GM19193 (cell line): ENCODE measurements at regions not wholly inside any gene's neighbourhood (a gene's known extent, or its start where the extent isn't known, plus 50 kb on each side); places are given as distances from the start of the nearest gene placed in this dataset.

Experiments used
- POLR2A ChIP-seq: IDR thresholded peaks from 4 replicates; pipeline ENCODE4 v1.6.1; 2011; ENCODE audit not compliant: insufficient read depth, insufficient read length; ENCODE audit errors: extremely low read depth

DNA sequence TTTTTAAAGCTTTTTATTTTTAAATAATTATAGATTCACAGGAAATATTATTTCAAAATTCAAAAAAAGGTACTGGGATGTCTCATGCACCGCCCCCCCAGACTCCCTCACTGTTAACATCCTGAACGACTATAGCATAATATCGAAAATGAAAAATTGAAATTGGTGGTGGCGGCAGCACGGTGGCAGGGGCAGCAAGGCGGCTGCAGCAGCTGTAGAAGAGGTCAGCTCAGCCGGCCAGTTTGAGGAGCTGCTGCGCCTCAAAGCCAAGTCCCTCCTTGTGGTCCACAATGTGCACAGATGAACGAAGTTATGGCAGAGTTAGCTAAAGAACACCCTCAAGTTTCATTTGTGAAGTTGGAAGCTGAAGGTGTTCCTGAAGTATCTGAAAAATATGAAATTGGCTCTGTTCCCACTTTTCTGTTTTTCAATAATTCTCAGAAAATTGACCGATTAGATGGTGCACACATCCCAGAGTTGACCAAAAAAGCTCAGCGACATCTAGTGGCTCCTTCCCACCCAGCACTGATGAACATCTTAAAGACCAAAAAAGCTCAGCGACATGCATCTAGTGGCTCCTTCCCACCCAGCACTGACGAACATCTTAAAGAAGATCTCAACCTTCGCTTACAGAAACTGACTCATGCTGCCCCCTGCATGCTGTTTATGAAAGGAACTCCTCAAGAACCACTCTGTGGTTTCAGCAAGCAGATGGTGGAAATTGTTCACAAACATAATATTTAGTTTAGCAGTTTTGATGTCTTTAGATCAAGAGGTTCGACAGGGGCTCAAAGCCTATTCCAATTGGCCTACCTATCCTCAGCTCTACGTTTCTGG, 100.8 kb downstream of the FAM217A start:
- TF ChIP-seq POLR2A: no peak

DNA sequence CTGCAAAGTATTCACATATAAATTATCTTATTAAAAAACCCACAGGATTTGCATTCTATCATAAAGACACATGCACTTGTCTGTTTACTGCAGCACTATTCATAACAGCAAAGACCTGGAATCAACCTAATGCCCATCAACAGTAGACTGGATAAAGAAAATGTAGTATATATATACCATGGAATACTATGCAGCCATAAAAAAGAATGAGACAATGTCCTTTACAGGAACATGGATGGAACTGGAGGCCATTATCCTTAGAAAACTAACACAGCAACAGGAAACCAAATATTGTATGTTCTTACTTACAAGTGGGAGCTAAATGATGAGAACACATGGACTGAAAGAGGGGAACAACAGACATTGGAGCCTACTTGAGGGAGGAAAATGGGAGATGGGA, 97.0 kb downstream of the FAM217A start:
- TF ChIP-seq POLR2A: no peak

GRCh38 chr6:3983778-3984177, 95.2 kb downstream of the FAM217A start:
- TF ChIP-seq POLR2A: no peak

DNA sequence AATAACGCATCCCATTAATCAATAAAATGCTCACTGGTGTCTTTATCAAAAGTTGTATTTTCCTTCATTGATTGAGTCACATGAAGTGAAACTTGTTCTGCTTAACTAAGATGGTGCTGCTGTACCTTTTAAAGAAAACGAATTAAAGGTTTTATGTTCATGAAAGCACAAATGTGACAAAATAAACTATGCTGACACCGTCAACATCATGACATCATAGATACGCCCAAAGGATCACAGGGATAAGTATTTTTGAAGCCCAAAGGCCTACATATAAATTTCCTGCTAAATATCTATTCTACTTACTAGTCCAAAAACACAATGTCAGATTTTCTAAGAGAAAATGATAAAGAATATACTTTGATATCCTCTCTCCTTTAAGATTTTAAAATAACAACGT, 94.4 kb downstream of the FAM217A start:
- no peak for TF ChIP-seq POLR2A

DNA sequence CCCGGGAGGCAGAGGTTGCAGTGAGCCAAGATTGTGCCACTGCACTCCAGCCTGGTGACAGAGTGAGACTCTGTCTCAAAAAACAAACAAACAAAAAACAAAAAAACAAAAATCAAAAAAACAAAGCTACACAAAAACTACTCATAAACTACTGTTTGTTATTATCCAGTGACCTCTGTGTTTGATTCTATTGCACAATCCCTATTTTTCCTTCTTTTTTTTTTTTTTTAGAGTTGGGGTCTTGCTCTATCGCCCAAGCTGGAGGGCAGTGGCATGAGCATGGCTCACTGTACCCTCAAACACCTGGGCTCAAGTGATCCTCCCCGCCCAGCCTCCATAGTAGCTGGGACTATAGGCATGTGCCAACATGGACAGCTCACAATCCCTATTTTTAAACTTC, 92.7 kb downstream of the FAM217A start:
- no peak for TF ChIP-seq POLR2A

GRCh38 chr6:3987053-3987452, 91.9 kb downstream of the FAM217A start:
- TF ChIP-seq POLR2A: no peak

DNA sequence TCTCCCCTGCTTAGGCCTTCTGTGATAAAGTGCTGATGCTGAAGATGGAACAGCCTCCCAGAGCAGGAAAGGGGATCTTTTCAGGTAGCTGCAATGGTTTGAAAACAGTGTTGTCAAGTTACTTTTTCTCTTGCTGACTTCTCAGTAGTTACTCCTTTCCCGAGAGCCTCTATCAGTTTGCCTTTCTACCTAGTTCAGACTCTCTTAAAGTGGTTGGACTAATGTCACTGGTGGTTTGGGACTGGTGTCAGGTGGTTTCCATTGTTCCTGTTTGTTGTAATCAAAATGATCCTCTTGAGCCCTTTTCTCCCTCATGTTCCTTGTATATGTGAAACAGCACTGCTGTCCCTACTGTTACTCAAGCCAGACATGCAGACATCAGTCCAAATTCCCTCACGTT, 91.4 kb downstream of the FAM217A start:
- no peak for TF ChIP-seq POLR2A

DNA sequence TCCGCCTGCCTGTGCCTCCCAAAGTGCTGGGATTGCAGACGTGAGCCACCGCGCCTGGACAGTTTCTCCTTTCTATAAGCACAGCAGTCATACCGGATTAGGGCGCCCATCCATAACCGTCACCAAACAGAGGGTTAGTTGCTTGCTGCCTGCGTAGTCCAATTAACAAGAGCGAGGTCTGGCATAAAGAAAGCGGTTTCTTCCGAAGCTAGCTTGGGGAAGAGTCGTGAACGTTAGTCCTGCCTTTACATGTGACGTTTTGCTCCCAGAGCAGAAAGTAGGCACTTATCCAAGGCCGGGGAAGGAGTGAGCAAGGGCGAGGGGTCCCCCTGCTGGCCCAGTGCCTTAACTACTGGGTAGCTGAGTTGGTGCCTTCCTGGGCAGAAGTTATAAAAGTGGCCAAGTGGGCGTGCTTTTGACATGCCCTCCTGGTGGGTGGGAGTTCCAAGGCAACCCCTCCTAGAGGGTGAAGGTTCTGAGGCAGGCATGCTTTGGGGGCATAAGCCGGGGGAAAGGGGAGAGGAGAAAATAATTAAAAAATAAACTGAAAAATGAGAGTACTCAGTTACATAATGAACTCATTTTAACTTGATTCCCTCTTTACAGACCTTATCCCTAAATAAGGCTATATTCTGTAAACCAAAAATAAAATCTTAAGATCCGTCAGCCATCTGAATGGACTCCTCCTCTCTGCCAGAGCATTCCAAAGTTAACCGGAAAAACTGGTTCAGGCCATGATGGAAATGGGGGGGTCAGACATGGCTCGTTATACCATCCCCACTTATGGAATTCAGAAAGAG, 88.0 kb downstream of the FAM217A start:
- no peak for TF ChIP-seq POLR2A

GRCh38 chr6:3991941-3992340, 87.0 kb downstream of the FAM217A start:
- no peak for TF ChIP-seq POLR2A

DNA sequence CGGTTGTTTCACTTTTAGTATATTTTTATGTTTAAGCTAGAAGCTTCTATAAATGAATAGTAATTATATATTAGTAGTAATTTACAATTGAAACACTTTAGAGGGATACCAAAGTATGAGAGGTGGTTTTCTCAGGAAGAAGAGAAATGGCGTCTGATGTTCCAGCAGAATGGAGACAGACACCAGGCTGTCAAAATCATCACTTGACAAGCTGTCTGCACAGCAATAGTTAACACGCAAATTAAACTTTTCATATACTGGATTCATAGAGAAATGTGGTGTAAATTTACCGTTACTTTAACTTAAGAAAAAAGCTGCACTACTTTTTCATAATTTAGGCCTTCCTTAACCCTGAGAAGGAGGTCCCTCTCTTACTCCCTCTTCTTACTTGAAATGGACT, 82.6 kb downstream of the FAM217A start:
- no peak for TF ChIP-seq POLR2A

DNA sequence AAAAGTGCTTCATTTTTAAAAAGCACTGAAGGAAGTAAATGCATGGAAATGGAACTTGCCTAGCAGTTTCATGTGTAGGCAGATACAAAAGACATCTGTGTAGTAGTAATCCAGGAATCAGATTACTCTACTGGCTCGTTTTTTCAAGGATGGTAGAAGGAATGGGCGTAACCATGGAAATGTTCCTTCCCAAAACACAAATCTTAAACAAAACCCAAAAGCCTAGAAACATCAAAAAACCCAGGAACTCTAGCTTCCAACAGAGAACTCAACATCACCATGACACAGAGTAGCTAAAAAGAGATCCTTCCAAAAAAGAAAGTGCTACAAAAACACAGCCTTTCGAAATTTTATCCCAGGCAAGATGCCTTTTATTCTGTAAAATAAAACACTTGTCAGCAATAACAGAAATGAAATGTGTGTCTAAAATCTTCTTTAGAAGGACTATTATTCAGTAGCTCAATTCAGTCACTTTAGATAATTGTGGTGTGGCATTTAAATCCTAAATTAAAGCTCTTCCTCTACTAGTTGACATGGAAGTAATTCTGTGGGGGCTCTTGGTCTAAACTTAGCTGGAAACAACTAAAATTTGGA, 81.7 kb downstream of the FAM217A start:
- no peak for TF ChIP-seq POLR2A

GRCh38 chr6:3999800-4000661, 78.9 kb downstream of the FAM217A start:
- no peak for TF ChIP-seq POLR2A

- TF ChIP-seq POLR2A: no peak
Measured at GRCh38 chr6:4004249-4004648, 74.7 kb downstream of the FAM217A start.

GRCh38 chr6:4008324-4009047, 70.5 kb downstream of the FAM217A start:
- no peak for TF ChIP-seq POLR2A
